Nucleus accumbens (tissue), 56 donors: ENCODE measurements at regions not wholly inside any gene's neighbourhood (a gene's known extent, or its start where the extent isn't known, plus 50 kb on each side); places are given as distances from the start of the nearest gene placed in this dataset.

Source experiments
- DNase-seq, 56 donors: peaks; one replicate each; lab custom pipeline; 2025; lab: John Stamatoyannopoulos, UW

DNA sequence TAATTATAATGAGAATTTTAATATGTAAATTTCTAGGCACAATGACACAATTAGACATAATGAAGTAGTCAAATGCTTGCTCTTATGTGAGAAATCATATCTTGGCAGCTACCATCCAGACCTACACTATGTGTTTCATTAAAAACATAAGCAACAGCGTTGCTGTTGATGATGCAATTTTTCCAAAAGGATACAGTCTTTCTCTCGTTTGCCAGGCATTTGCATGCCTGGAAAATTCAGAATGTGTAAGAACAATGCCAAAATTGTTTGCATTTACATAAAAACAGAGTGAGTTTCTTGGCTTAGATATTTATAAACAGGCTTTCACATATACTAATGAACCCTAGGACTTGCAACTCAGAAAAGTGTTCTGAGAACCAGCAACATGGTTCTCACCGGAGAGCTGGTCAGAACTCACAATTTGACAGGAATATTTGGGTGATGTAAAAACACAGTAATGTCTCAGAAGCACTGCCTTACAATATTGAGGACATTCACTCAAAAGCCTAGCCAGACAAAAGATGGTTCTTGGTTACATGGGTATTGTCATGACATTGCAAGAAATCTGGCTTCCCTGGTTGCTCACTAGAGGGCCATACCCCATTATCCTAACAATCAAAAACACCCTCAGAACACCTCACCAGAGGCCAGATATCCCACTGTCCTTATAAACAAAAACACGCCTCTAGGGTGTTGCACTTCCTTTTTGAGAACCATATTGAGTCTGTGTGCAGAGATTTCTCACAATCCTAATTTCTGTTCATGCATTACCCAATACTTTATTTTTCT is 1029.0 kb upstream of the AGA start:
- DNase-seq: no peak

DNA sequence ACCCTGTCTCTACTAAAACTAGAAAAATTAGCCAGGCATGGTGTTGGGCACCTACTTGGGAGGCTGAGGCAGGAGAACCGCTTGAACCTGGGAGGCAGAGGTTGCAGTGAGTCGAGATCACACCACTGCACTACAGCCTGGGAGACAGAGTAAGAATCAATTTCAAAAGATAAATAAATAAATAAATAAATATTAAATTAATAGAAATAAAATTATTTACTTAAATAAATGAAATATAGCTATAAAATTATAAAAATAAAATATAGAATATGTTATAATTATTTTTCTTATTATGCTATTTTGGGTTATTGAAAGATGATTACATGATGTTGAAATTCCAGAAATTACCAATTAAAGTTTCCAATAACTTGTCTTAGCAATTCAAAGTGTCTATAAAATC is 1029.8 kb upstream of the AGA start:
- DNase-seq: no peak

DNA sequence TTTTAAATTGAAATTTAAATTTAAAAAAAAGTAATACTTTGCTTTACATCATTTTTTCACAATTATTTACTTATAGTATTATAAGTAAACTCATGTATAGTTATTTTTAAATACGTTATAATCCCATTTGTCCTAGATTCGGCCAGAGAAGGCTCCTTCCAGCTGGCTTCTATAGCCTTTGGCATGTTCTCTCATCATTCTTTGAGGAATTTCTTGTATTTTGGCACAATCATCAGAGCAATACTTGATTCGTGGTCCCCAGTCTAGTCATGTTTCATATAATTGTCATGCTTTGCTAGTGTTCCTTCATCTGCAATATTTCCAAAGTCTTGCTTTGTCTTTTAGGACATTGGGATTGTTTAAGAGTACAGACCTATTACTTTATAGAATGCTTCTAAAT is 1037.9 kb upstream of the AGA start:
- DNase-seq: no peak

DNA sequence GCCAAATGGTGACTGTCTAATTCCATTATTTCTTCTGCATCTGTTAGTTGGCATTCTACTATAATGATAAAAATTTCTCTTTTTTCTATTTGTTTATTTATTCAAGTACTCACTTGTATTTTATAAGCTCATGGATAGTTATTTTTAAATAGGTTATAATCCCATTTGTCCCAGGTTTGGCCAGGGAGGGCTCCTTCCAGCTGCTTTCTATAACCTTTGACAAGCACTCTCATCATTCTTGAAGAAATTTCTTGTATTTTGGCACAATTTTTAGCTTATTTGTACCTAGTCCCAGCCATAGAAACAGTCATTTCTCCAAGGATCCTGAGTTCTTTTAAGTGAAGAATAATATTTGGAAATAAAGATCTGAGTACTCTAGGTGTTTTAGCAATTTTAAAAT is 1038.6 kb upstream of the AGA start:
- no peak for DNase-seq

DNA sequence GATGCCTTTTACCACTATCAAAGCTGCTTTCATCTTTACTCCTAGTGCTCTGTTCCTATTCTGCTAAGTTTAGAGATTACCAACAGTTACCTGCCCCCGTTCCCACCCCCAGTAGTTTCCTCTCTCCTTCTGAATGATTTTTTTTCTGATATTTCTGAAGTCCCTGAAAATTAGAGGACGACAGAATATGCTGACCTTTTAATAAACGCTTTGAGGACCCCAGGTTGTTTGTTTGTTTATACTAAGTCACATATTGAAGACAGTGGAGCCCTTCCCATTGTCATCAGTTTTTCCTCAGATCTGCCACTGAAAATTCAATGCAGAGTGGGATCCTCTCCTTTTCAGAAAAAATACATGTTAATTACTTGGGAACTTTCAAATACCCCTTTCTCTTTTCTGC is 1039.3 kb upstream of the AGA start:
- DNase-seq: no peak

DNA sequence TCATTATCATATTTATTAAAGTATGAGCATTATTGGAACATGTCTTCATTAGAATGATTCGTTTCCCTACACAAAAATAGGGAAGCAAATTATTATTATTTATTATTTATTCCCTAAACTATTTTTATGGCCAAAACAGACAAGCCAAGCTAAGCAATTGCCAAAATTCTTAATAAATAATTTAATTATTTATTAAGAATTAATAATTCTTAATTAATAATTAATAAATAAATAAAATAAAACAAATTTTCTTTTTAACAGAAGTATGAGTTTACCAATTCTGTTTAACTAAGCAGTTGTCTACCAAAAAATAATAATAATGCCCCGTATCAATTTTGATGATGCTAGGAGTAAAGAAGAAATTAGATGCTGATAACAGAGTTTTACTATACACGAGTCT is 1080.8 kb upstream of the AGA start:
- DNase-seq: no peak

DNA sequence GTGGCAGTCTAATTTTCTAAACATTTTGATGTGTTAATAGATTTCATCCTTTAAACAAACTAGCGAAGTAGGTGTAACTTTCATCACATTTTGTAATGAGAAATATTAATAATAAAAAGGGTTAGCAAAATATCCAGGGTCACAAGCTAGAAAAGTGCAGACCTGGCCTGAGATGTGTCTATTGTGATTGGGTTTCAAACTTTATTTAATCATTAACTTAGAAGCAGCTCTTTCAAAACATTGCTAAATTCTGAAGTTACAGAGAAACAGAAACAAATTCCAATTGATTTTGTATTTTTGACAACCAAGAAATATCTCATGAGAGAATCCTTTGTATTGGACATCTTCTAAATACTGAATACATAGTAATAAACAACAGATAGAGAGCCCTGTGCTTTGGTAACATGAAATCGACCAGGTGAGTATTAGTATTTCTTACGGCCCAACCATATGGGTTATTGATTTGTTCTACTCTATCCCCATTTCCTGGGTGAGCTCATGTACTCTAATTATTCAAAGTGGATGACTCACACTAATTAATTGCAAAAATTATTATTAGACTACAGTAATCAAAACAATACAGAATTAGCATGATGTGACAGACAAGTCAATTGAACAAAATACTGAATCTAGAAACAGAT is 1093.8 kb upstream of the AGA start:
- no peak for DNase-seq

DNA sequence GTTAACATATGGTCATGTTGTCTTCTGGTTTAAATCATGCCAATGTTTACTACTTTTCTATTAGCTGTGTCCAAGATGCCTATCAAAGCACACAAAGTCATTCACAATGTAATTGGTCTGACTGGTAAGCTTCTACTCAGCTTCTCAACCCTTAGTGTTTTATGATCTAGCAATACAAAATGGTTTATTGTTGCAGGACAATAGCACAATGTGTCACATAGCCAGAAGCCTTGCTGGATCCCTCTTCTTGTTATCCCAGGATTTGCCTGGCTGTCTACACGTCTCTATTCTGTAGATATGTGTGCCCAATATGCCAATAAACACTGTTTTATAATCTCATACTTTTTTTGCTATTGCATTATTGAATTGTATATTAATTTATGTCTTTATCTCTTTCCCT is 1111.0 kb upstream of the AGA start:
- peak in 5 of 56 donors; percentile 1 to 22 (median 2) for DNase-seq

DNA sequence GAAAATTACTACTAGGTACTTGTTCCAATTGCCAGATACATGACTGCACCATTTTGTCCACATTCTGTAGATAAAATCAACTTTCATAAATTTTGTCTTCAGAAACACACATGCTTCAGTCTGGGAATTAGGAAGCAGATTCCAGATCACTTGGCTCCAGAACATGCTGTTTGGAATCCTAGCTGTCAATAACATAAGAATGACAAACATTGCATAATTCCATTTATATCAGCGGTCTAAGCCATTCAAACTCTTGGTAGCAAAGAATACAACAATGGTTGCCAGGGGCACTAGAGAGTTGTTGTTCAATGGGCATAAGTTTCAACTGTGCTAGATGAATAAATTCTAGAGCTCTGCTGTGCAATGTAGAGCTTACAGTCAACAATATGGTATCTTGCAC is 1112.1 kb upstream of the AGA start:
- DNase-seq: no peak

DNA sequence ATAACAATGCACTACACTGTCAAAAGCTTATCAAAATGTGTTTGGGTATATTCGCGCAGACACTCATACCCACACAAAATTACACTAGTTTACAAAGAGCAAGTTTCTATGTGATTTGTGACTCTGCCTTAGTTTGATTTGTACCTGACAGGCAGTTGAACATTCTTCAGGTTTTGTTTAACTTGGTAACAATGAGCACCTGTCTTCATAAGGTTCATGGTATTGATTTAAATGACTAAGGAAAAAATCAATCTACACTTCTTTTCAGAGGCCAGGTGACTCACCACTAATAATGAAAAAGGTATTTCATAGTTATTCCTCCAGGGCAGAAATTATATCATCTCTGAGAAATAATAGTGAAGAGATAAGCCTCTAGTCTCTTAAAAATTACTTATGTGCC is 1114.6 kb upstream of the AGA start:
- no peak for DNase-seq

DNA sequence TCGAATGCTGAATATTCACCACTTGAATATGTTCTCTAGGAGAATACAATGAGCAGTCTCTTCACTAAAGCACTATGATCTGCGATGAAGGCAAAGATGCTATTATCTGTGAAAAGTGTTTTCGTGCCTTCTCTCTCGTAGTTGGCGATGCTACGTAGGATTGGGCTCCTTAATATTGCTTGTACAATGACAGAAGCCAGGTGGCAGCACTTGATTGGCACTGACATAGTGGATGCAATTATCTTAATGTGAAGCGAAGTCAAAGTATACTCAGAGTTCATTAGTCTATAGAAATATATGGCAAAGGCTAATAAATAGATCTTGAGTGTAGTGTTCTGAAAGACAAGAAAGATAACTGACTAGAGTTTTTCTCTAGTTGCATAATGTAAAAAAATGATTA is 1135.7 kb upstream of the AGA start:
- peak in 1 of 56 donors; percentile 1 for DNase-seq

DNA sequence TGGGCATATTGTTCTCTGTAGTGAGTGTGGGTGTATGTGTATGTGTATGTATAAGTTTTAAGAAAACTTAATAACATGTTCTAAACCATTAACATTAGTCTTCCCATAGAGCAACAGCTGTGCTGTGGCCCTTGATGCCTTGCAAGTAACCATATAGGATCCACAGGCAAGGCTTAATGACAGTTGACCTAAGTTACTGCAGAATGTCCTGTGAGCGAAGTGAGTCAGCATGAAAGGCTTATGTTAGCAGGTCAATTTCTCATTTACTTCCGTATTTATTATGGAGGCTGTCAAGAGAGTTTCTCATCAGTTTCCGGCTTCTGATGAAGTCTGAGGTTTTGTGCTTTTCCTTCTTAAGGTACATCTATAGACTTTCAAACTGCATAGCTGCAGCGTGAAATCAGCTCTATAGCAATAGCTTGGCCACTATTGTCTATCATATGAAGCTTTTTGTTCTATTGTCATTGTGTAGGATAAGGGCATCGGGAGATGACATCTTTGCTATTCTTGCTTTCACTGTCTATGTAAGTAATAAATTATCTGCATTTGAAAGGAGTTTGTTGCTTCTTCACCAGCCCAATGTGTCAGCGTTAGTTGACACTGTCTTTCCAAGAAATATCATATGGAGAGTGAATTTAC is 1153.4 kb upstream of the AGA start:
- no peak for DNase-seq

DNA sequence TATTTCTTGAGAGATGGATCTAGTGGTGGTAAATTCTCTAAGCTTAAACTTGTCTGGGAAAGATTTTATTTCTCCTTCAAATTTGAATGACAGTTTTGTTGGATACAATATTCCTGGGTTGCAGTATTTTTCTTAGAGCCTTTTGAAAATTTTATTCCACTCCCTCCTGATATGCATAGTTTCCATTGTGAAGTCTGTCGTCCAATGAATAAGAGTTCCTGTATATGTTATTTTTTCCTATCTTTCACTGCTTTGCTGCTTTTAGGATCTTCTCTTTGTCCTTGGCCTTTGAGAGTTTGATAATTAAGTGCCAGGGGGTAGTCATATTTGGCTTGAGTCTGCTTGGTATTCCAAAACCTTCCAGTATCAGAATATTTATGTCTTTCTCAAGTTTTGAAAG is 1156.4 kb upstream of the AGA start:
- no peak for DNase-seq

DNA sequence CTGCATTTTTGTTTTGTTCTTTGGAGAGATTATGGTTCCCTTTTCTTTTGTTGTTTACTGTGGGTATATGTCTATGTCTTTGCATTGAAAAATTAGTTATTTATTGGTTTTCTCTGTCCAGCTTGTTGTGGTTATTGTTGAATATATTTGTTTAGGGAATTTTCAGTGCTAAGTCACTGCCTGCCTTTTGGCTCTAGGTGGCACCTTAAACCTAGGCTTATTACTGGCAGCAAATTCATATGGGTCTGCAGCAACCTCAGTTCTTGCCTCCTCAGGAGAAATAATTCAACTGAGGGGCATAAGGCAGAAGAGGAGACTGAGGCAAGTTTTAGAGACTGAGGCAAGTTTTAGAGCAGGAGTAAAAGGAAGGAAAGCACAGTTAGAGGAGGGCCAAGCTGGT is 1157.3 kb upstream of the AGA start:
- DNase-seq: no peak

DNA sequence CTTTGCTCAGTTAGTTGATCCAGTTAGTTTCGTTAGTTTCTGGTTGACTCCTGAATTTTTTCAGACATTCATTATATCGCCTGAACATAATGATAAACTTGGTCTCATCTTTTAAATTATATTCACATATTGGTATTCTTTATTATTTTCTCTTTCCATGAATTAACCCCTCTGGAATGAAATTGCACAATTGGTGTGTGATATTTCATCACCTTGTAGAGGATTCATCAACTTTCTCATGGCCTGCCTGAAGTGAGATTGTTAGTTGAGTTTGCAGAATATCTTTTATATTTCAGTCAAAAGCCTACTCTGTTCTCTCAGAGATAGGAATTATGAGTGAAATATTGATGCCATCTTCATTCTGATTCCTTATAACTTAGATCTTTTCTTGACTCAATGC is 1160.6 kb upstream of the AGA start:
- no peak for DNase-seq

DNA sequence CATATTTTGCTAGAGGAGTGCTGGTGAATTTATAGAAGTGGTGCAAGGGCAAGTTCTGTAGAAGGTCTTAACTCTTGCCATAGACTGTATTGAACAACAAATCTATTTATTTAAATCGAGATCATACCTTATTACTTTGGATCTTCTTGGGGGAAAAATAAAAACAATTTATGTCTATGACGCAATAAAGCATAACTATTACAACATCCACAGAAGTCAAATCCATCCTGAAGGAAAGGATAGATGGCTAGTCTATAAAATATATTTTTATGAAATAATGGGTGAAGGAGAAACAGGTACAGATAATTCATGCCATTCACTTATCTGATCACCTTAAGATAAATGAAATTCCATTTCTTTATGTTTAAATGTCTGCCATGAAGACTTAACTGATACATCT is 1168.8 kb upstream of the AGA start:
- no peak for DNase-seq

DNA sequence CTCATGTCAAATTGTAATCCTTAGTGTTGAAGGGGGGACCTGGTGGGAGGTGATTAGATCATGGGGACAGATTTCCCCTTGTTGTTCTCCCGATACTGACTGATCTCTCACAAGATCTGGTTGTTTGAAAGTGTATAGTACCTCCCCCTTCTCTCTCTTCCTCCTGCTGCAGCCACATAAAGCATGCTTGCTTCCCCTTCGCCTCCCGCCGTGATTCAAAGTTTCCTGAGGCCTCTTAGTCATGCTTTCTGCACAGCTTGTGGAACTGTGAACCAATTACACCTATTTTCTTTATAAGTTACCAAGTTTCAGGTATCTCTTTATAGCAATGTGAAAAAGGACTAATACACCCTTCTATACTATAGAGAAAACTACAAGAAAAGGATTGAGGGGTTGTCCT is 1170.5 kb upstream of the AGA start:
- DNase-seq: no peak

DNA sequence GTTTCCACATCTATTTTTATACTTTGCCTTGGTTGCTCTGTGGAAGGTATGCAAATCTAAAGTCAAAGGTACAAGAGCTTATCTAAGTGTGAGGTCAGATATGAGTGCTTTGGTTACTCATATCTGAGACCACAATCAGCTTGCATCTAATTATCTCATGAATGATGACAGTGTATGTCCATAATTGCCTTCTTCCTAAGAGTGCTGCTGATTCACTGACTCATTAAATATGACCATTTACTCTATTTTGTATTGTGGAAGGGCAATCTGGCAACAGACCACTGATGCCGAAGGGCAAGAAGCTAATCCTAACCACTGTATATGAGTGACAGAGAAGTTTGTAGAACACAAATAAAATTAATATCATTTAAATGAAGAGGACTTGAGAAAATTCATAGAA is 1190.2 kb upstream of the AGA start:
- DNase-seq: no peak

DNA sequence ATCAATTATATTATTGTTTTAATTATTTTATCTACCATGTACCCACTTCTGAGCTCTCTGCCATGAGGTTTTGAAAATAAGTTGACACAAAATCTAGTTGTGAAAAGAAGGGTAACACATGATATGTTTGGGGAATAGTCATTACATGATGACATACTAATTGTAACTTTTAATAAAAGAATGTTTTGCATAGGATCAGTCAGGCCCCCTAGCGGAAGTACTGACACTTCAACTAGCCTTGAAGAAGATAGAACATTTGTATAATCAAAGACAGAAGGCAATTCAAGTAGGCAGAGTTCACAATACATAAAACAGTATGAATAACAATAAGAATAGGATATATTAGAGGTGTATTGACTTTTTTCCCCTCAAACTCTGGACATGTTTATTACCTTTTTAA is 1191.0 kb upstream of the AGA start:
- no peak for DNase-seq

DNA sequence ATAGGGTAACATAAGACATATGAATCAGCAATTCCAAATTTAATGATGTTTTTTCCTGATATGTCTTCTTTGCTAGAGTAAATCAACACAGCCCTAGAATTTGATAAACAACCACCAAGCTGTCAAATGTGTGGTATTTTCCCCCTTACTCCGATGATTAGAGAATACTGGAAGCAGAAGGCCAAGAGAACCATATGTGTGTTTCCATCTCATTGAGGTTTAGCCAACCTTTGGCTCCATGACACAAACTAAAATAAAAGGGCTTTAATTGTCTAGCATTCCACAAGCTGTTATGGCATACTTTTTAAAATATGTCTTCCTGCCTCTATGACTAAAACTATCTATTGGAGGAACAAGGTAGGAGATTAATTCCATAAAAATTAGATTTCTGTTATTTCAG is 1222.4 kb upstream of the AGA start:
- no peak for DNase-seq

DNA sequence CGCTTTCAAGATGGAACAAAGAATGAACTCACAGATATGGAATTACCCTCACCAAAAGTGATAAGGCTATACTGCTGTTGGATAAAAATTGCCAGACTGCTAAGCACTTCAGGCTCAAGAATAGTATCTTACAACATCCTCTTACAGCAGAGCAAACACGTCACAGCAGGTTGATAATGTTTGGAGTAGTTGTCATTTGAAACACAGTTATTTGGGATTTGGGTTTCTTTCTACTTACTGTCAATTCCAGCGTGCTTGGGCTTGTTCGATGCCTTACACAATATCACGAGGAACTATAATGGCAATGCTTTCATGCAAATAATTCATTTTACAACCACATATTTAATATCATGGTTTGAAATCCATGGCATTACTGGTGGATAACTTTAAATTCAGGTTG is 1223.7 kb upstream of the AGA start:
- DNase-seq: no peak

DNA sequence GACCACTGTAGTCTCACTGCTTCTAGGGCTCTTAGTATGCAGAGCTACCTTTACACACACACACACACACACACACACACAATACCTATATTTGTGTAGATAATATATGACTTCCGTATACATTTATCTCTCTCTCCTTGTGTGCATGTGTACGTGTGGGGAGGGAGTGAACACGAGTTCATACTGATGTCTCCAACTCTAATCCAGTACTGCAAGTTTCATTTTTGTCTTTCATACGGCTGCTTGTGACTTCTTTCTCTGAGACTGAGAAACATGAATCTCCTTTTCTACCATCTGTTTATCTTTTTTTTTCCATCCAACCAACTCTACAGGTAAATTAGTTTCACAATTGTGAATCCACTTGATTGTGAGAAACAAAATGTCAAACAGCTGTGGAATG is 1229.5 kb upstream of the AGA start:
- no peak for DNase-seq
